Fibroblast of skin of abdomen (primary cell): ENCODE measurements at regions not wholly inside any gene's neighbourhood (a gene's known extent, or its start where the extent isn't known, plus 50 kb on each side); places are given as distances from the start of the nearest gene placed in this dataset.
"Not testable (repeated sequence)": the region's sequence is repeated elsewhere in the genome, so short reads cannot be mapped to it uniquely, and the experiment has no call there.

Source experiments
- DNase-seq: peaks from one replicate; pipeline ENCODE4 v3.0.0-alpha.2; 2013

DNA sequence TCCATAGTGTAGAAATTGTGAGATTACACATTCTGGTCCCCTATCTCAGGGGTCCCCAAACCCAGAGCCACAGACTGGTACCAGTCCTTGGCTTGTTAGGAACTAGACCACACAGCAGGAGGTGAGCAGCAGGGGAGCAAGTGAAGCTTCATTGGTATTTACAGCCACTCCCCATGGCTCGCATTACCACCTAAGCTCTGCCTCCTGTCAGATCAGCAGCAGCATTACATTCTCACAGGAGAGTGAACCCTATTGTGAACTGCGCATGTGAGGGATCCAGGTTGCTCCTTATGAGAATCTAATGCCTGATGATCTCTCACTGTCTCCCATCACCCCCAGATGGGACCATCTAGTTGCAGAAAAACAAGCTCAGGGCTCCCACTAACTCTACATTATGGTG, 229.7 kb upstream of the IRF2BP2 start:
- no peak for DNase-seq

GRCh38 chr1:234838820-234839219, 228.8 kb upstream of the IRF2BP2 start:
- DNase-seq, result no peak

GRCh38 chr1:234838182-234838581, 228.2 kb upstream of the IRF2BP2 start:
- DNase-seq, result no peak

- no peak for DNase-seq
Measured at GRCh38 chr1:234837713-234838112, 227.7 kb upstream of the IRF2BP2 start.

DNA sequence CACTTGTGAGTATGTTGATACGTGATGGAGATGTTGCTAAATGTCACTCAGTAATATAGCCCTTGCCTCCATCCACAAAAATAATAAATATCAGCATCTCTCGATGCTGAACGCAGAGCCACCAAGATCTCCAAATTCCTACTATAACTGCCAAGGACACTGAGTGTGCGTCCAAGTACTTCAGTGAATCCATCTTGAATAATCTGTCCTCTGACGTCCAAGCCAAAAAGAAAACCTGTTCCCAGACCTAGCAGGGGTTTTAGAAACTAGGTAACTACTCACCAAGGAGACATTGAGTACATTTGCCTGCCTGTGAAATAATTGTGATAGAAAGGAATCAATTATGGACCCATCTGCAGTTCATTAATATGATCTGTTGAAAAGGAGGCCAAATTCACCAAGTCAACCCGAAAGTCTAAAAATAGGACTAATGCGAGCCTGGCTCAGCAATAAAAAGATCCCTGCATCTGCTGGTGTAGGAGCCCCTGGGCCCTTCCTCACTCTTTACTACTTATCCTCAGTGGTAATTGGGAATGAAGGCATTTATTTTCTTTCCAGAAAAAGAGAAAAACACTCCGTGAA, 226.9 kb upstream of the IRF2BP2 start:
- DNase-seq, result no peak

DNA sequence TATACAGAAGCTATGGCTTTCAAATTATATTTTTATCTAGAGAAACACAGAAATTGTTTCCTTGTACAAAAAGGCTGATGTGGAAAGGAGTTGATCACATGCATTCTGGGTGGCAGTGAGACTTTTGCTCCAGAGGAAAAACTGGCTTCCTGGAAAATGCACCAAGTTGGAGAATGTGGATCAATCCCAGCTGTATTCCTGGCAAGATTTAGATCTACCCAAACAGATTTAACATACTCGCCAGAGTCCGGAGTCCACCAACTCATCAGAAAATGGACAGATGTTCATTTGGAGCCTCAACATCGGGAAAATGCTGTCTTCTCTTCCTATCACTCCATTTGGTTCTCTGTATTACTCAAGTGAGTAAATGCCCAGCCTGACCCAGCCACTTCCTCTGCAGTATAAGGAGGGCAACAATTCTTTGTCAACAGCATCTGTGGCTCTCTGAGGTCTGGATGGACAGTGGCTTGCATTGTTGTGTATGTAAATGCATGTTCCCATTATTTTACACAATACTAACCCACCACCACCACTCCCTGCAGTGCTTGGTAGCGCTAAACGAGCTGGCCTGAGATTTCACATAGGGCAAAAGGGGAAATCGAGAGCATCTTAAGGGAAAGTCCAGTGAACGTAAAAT, 226.2 kb upstream of the IRF2BP2 start:
- no peak for DNase-seq

DNA sequence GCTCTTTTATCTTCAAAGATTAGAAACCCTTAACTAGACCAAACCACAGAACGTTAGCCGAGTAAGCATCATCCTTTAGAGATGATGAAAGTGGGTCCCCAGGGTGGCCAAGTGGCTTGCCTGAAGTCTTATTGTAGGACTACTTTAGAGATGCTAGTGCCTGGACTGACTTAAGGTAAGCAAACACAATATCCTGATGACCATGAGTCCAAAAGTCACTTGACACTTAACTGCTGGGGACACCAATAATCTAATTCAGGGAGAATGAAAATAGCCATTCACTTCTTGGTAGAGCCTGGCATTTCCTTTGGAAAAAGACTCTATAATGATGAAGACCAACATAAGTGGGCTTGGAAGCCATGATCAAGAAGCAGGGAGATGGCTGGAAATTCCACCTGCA, 225.3 kb upstream of the IRF2BP2 start:
- no peak for DNase-seq

DNA sequence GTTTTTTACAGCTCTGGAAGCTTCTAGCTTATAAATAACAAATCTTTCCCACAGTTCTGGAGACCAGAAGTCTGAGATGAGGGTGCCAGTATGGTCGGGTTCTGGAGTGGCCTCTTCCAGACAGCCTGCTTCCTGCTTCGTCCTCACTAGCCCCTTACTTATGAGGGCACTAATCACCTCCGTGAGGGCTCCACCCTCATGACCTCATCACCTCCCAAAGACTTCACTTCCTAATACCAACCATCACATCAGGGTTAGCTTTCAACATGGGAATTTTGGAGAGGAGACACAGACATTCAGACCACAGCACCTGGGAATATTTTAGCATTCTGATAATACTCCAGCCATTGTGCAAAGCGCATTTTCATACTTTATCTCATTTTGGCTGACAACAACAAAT, 223.7 kb upstream of the IRF2BP2 start:
- no peak for DNase-seq

DNA sequence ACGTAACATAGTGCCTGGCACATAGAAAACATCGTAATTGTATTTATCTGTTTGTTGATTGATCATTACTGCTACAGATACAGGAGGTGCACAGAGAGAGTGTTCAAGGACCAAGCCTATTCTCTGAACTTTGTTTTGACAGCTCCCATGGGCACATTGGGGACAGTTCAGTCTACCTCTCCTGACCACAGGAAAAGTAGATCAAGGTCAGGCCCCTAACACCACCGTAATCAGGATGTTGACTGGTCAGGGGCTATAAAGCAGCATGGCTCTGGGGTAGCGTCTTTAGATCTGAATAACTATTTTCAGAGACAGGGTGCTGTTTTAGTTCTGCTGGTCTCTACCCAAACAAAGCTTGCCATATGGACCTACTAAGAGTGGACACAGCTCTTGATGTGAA, 223.1 kb upstream of the IRF2BP2 start:
- DNase-seq, result no peak

DNA sequence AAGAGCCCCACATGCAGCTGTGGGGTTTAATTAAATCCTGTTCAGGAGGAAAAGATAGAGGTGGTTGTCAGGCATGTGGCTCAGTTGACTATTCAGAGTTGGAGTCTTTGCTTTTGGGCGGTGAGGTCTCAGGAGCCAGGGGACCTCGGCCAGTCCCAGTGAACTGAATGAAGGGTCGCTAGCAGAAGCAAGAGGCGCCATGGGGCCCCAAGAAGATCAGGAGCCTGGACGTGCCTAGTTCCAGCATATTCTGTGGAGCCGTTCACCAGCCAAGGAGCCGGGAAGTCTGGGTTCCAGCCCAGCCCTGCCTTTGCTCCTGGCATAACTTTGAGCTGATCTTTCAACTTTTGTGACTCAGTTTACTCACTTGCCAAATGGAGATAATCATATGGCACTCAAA, 217.7 kb upstream of the IRF2BP2 start:
- no peak for DNase-seq

GRCh38 chr1:234827181-234827580, 217.2 kb upstream of the IRF2BP2 start:
- no peak for DNase-seq

- DNase-seq, result no peak
Measured at GRCh38 chr1:234826352-234826751, 216.4 kb upstream of the IRF2BP2 start.

GRCh38 chr1:234825498-234826165, 215.7 kb upstream of the IRF2BP2 start:
- DNase-seq, result no peak

- DNase-seq, result not testable (repeated sequence)
Measured at GRCh38 chr1:234824836-234825235, 214.9 kb upstream of the IRF2BP2 start.

DNA sequence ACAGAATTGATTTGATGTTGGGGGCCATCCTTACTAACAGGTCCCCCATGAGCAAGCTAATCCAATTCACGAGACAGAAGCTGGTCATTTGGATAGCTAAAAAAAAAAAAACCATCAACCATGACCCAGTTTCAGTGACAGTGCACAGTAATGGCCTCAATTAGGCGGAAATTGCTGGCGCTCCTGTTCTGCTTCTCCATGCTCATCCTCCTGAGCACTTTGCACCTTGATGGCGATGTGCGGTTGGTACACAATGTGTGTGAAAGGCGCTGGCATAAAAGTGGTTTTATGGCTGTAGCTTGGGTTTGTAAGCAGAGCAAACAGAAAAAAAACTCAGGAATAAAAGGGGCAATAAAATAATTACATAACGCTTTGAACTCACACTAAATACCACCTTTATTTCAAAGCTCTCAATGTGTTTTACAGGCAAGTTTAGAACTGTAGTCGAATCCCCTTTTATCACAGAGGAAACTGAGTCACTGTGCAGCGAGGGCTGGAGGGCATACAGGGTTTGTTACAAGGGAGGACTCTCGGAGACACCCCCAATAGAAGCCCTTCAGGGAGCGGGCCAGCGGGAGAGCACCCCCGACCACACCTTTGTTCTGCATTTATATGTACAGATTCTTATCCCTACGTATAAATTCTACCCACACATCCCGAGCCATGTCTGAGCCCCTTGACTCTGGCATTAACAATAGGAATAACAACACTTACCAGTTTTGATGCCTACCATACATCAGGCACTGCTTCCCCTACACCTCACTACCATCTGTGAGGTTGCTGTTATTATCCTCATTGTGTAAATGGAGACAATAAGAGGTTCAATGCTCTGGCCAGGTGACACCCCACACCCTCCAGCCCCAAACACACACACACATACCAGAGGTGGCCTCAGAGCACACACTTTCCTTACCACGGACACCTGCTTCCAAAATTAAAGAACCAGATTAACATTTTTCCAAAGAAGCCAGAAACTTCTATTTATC, 213.5 kb upstream of the IRF2BP2 start:
- DNase-seq, result no peak

DNA sequence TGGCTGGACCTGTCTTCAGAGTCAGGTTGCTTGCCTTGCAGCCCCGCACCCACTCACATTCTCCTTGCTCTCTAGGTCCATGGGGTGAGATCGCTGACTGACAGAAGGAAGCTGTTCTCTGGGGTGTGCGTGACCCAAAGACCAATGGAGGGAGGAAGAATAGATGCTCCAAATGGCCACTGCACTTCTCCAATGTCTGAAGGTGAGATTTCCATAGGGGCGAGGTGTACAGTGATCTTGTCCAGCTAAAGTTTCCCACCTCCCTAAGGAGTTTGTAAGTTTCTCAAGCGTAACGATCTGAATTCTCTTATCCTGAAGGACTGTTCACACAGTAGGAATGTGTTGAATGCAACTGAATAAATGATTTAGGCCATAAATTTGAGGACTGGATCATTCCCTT, 211.9 kb upstream of the IRF2BP2 start:
- DNase-seq, result no peak

DNA sequence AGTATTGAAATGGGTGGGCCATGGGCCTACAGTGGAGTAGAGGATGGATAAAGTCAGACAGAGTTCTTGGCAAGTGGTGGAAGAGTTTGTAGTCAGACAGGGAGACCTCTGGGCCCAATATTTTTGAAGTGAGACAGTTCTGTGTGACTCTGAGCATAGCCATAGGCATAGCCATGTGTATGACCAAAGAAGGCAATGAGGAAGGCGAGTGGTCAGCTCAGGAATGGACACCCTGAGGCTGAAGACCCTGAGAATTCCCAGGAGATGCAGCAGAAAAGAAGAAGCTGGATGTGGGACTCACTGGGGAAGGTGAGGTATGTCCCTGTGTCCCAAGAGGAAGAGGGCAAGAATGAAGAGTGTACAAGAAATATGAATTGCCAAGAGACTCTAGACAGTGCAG, 210.6 kb upstream of the IRF2BP2 start:
- no peak for DNase-seq

- DNase-seq, result not testable (repeated sequence)
Measured at GRCh38 chr1:234819845-234820244, 209.9 kb upstream of the IRF2BP2 start.

DNA sequence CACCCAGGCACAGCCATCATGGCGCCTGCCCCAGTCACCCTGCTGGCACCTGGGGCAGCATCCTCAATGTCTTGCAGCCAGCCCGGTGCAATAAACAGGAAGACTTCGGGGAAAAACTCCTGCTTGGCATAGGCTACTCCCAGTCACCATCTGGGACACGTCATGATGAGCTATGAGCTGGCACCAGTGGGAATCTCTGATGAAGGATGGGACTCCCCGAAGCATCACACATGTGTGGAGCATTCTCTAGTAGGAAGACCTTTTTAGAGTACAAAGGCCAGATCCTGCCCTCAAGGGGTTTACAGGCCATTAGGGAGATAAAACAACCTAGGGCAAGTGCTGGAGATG, 208.0 kb upstream of the IRF2BP2 start:
- DNase-seq, result not testable (repeated sequence)

DNA sequence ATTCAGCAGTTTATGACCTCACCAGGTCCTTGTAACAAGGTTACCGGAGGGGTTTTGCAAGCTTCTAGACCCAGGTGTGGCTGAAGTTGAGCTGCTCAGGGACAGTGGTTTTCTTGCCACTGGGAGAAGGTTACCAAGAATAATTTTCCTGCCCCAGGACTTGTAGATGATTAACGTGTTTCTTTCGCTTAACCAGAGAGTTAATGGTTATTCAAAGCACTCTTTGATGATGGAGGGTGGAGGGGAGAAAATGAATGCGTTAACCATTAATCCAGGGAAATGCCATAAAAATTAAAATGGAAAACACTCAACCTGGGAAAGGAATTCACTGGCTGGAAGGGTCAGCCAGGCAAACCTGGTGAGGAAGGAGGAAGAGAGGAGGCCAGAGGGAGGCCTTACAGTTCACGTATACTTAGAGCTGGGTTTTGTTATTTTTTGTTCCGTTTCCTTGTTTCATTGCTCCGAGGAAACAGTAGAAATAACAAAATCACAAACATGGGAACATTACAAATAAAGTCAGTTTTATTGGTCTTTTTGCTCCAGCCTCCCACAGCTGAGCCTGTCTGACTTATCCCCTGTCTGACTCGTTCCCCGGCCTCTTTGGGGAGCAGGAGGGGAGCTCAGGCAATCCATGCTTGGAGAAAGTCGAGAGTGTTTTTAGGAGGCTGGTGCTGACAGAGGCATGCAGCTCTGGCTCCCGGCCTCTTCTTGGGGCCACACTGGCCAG, 207.5 kb upstream of the IRF2BP2 start:
- DNase-seq, result not testable (repeated sequence)

- not testable (repeated sequence) for DNase-seq
Measured at GRCh38 chr1:234816864-234817263, 206.9 kb upstream of the IRF2BP2 start.

GRCh38 chr1:234816186-234816851, 206.3 kb upstream of the IRF2BP2 start:
- DNase-seq, result not testable (repeated sequence)
